CD14-positive monocyte (primary cell): ENCODE measurements at regions not wholly inside any gene's neighbourhood (a gene's known extent, or its start where the extent isn't known, plus 50 kb on each side); places are given as distances from the start of the nearest gene placed in this dataset.
A peak's percentile ranks its signal among the peaks of the same experiment; 100 is the strongest.

ENCODE experiments used
- DNase-seq, 3 donors: peaks; one replicate each; pipeline ENCODE4 v3.0.0-alpha.2; 2011 to 2022
- H2AFZ ChIP-seq: 2 replicates; pipeline ENCODE4 v1.6.0; 2012; ENCODE audit warnings: mild to moderate bottlenecking, low read depth, low read length, inconsistent platforms; ENCODE audit not compliant: insufficient read depth, poor library complexity, severe bottlenecking
- H3K27ac ChIP-seq, 2 donors: 1 replicate in 1 of 2; 2 replicates in 1 of 2; pipeline ENCODE4 v1.5.1; 2012 to 2013; ENCODE audit warnings: low read length in 2 of 2, control low read depth in 1 of 2, inconsistent platforms in 1 of 2, low read depth in 1 of 2, mild to moderate bottlenecking in 1 of 2
- H3K27me3 ChIP-seq, 2 donors: one replicate each; pipeline versions ENCODE4 v1.6.0 to v1.6.1; 2011 to 2013; ENCODE audit warnings: low read length in 2 of 2; ENCODE audit not compliant: control insufficient read depth in 2 of 2, insufficient read depth in 2 of 2
- H3K36me3 ChIP-seq, 2 donors: replicated peaks in 1 of 2; 1 replicate in 1 of 2; 2 replicates in 1 of 2; pipeline versions ENCODE4 v1.5.1 to v1.6.1; 2012 to 2013; ENCODE audit warnings: low read length in 2 of 2, control low read depth in 1 of 2, inconsistent platforms in 1 of 2, mild to moderate bottlenecking in 1 of 2; ENCODE audit not compliant: insufficient read depth in 2 of 2, control insufficient read depth in 1 of 2
- H3K4me1 ChIP-seq, 2 donors: 1 replicate in 1 of 2; 2 replicates in 1 of 2; pipeline versions ENCODE4 v1.5.1 to v1.6.1; 2012 to 2013; ENCODE audit warnings: low read length in 2 of 2, control low read depth in 1 of 2, inconsistent platforms in 1 of 2, mild to moderate bottlenecking in 1 of 2, moderate library complexity in 1 of 2; ENCODE audit not compliant: insufficient read depth in 2 of 2, control insufficient read depth in 1 of 2
- H3K4me2 ChIP-seq: replicated peaks from 2 replicates; pipeline ENCODE3; 2012; ENCODE audit warnings: low read length, moderate library complexity, mild to moderate bottlenecking; ENCODE audit not compliant: poor library complexity, severe bottlenecking; ENCODE audit errors: extremely low read depth
- H3K4me3 ChIP-seq, 3 experiments: fragments of 200-600 bp in 1 of 3; sonication (generic) in 1 of 3; replicated peaks in 1 of 3; 1 replicate in 2 of 3; 2 replicates in 1 of 3; pipeline ENCODE4 v1.5.1; 2011 to 2013; ENCODE audit warnings: low read length in 3 of 3, mild to moderate bottlenecking in 3 of 3, control low read depth in 2 of 3, low read depth in 2 of 3, inconsistent platforms in 1 of 3, moderate library complexity in 1 of 3
- H3K79me2 ChIP-seq: 2 replicates; pipeline ENCODE4 v1.6.0; 2012; ENCODE audit warnings: mild to moderate bottlenecking, control low read depth, inconsistent platforms, low read length, moderate library complexity; ENCODE audit not compliant: insufficient read depth
- H3K9ac ChIP-seq: 2 replicates; pipeline ENCODE4 v1.6.0; 2017; ENCODE audit warnings: low read length, mild to moderate bottlenecking; ENCODE audit not compliant: insufficient read depth, poor library complexity, severe bottlenecking
- H3K9me3 ChIP-seq, 2 donors: replicated peaks in 1 of 2; 1 replicate in 1 of 2; 2 replicates in 1 of 2; pipeline versions ENCODE4 v1.5.1 to v1.6.1; 2012 to 2013; ENCODE audit warnings: low read length in 2 of 2, control low read depth in 1 of 2; ENCODE audit not compliant: control insufficient read depth in 1 of 2, insufficient read depth in 1 of 2
- H4K20me1 ChIP-seq: 2 replicates; pipeline ENCODE4 v1.6.0; 2012; ENCODE audit warnings: mild to moderate bottlenecking, low read length, control low read depth, moderate library complexity; ENCODE audit not compliant: insufficient read depth
- H3K27ac Mint-ChIP-seq, 7 donors: one replicate each; pipeline ENCODE4 v1.8.0; 2020; ENCODE audit warnings: mild to moderate bottlenecking in 7 of 7, mixed read lengths in 7 of 7, moderate library complexity in 6 of 7, inconsistent platforms in 2 of 7
- H3K27me3 Mint-ChIP-seq, 3 donors: one replicate each; pipeline ENCODE4 v1.8.0; 2021 to 2022; ENCODE audit warnings: low read depth in 3 of 3, mild to moderate bottlenecking in 3 of 3, mixed read lengths in 3 of 3, moderate library complexity in 3 of 3, inconsistent platforms in 1 of 3
- H3K36me3 Mint-ChIP-seq, 2 donors: one replicate each; pipeline ENCODE4 v1.8.0; 2020; ENCODE audit warnings: mixed read lengths in 2 of 2, inconsistent platforms in 1 of 2, mild to moderate bottlenecking in 1 of 2
- H3K4me1 Mint-ChIP-seq: one replicate; pipeline ENCODE4 v1.8.0; 2020; ENCODE audit warnings: mild to moderate bottlenecking, mixed read lengths
- H3K4me3 Mint-ChIP-seq, 2 donors: one replicate each; pipeline ENCODE4 v1.8.0; 2020; ENCODE audit warnings: mild to moderate bottlenecking in 2 of 2, mixed read lengths in 2 of 2, moderate library complexity in 1 of 2
- H3K9me3 Mint-ChIP-seq, 7 donors: one replicate each; pipeline ENCODE4 v1.8.0; 2020 to 2022; ENCODE audit warnings: mixed read lengths in 7 of 7, mild to moderate bottlenecking in 6 of 7, moderate library complexity in 6 of 7, inconsistent platforms in 2 of 7
- CTCF ChIP-seq: fragments of 200-600 bp; IDR thresholded peaks from one replicate; pipeline ENCODE4 v1.8.0; 2022; ENCODE audit warnings: antibody characterized with exemption, mild to moderate bottlenecking
- WGBS: methylation state at CpG from one replicate; pipeline ENCODE4 v1.1.5; 2013; ENCODE audit warnings: missing lambda C conversion rate; ENCODE audit not compliant: insufficient coverage; 5-methylcytosine and 5-hydroxymethylcytosine counted together
- intact Hi-C, 2 donors: fragments of 100-400 bp; cut with micrococcal nuclease; formaldehyde crosslinking; loops; one replicate each; pipeline versions ENCODE4 v1.15.0 to v1.15.1; 2023

DNA sequence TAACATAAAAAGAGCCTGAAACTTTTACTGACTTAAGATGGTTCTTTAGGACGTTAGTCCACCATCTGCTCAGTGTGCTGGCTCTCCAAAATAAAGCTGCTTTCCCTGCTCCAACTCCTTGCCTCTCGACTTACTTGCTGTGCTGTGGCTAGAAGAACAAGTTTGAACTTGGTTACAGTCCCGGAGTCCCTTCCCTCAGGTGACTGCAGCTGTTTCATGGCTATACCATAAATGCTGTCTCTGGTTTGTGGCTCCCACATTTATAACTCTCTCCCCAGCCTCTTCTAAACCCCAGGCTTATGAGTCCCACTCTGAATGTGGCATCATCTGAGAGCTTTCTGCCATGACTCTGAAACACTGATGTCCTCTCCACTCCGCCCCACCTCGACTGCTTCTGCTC lies 166.2 kb upstream of the ADRA1D start:
- Mint-ChIP-seq H3K36me3 (peaks cover 0 to 3% of the 10 kb centered on the region in 2 donors), H3K9me3 (peaks cover 0 to 9% (median 3%) of the 10 kb centered on the region in 7 donors), H3K4me3 (no peak overlapping the region), H3K27me3 (peaks cover 1 to 4% (median 1%) of the 10 kb centered on the region in 3 donors), H3K4me1 (peaks cover 40% of the 10 kb centered on the region), H3K27ac (peak overlapping the region in 4 of 7 donors; percentile 62 to 97 (median 76))
- TF ChIP-seq CTCF, result no peak
- Histone ChIP-seq H3K4me1 (peaks cover 35 to 46% of the 10 kb centered on the region in 2 donors), H3K4me3 (no peak overlapping the region), H4K20me1 (no peaks in the 10 kb centered on the region), H3K9ac (no peak overlapping the region), H2AFZ (peak overlapping the region; percentile 9), H3K36me3 (no peaks in the 10 kb centered on the region), H3K27ac (peak overlapping the region in 1 of 2 donors; percentile 86), H3K9me3 (no peaks in the 10 kb centered on the region), H3K4me2 (no peak overlapping the region), H3K27me3 (no peaks in the 10 kb centered on the region), H3K79me2 (no peaks in the 10 kb centered on the region)
- intact Hi-C loops, result loop anchor here in 1 of 2 donors (10.0 kb wide), 1 partner anchor 90 kb away; no protein-coding TSS in a partner anchor
- DNase-seq, result peak in 1 of 3 donors; percentile 15
- WGBS, result 100% methylated on average over 4 of the region's 5 CpGs

DNA sequence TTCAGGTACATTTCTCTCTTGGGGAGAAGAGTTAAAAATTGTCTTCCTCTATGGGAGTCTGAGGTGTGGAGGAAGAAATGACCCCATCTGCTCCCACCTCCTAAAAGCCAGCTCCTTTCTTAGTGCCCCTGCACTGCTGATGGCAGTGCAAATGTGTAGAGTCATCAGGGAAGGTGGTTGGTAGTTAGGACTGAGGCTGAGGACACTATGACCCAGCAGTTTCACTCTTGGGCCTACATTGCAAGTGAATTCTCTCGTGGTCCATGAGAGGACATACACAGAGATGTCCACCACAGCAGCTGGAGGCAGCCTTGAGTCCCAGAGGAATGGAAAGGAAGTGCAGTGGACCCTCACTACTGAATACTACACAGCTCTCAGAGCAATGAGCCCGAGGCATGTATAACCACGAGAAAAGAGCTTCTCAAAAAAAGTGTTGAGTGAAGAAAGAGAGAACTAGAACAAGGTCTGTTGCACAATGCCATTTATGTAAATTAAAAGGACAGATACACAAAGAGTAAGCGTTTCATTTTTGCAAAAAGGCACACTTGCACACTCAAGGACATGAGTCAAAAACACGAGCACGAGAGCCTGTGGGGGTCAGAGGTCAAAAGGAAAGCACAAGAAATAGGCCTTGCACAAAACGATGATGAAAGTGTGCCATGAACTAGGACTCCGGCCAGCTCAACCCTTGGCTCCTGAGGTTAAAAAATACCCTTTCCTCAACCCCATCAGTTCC lies 164.4 kb upstream of the ADRA1D start:
- Mint-ChIP-seq H3K4me3 (peak overlapping the region; percentile 65 to 89), H3K27ac (peak overlapping the region; percentile 90 to 98 (median 97)), H3K36me3 (peaks cover 0 to 3% of the 10 kb centered on the region in 2 donors), H3K27me3 (peaks cover 0 to 4% (median 1%) of the 10 kb centered on the region in 3 donors), H3K4me1 (peaks cover 40% of the 10 kb centered on the region), H3K9me3 (peaks cover 0 to 2% (median 0%) of the 10 kb centered on the region in 7 donors)
- Histone ChIP-seq H4K20me1 (no peaks in the 10 kb centered on the region), H3K9me3 (no peaks in the 10 kb centered on the region), H3K4me3 (peak overlapping the region in 2 of 3 experiments; percentile 33 to 63), H3K4me1 (peaks cover 35 to 46% of the 10 kb centered on the region in 2 donors), H2AFZ (peak overlapping the region; percentile 47), H3K4me2 (peak overlapping the region; percentile 71), H3K27ac (peak overlapping the region; percentile 64 to 86), H3K9ac (peak overlapping the region; percentile 23), H3K27me3 (no peaks in the 10 kb centered on the region), H3K79me2 (no peaks in the 10 kb centered on the region), H3K36me3 (no peaks in the 10 kb centered on the region)
- TF ChIP-seq CTCF, result no peak
- intact Hi-C loops, result loop anchor here in 1 of 2 donors (10.0 kb wide), 1 partner anchor 89 kb away; no protein-coding TSS in a partner anchor
- DNase-seq, result peak; percentile 85 to 96 (median 95)
- 0% methylated on average over 4 of the region's 8 CpGs for WGBS
